GM21528 (cell line): ENCODE measurements at regions not wholly inside any gene's neighbourhood (a gene's known extent, or its start where the extent isn't known, plus 50 kb on each side); places are given as distances from the start of the nearest gene placed in this dataset.
"Not testable (repeated sequence)": the region's sequence is repeated elsewhere in the genome, so short reads cannot be mapped to it uniquely, and the experiment has no call there.

Experiments used
- ATAC-seq: cut with Tn5 transposase; IDR thresholded peaks from one replicate; pipeline ENCODE4 v1.9.1; 2021; ENCODE audit warnings: mild to moderate bottlenecking, moderate library complexity; ENCODE audit not compliant: unreplicated experiment, low FRiP score

DNA sequence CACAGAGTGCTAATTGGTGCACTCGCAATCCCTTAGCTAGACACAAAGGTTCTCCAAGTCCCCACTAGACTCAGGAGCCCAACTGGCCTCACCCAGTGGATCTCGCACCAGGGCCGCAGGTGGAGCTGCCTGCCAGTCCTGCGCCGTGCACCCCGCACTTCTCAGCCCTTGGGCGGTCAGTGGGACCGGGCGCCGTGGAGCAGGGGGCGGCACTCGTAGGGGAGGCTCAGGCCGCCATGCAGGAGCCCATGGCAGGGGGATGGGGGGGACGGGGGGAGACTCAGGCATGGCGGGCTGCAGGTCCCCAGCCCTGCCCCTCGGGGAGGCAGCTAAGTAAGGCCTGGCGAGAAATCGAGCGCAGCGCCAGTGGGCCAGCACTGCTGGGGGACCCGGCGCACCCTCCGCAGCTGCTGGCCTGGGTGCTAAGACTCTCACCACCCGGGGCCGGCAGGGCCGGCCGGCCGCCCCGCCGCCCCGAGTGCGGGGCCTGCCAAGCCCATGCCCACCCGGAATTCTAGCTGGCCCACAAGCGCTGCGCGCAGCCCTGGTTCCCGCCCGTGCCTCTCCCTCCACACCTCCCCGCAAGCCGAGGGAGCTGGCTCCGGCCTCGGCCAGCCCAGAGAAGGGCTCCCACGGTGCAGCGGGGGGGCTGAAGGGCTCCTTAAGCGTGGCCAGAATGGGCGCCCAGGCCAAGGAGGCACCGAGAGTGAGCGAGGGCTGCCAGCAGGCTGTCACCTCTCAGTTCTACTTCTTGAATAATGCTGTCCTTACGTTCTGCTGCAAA, 258.2 kb downstream of the GALC start:
- ATAC-seq, result not testable (repeated sequence)

DNA sequence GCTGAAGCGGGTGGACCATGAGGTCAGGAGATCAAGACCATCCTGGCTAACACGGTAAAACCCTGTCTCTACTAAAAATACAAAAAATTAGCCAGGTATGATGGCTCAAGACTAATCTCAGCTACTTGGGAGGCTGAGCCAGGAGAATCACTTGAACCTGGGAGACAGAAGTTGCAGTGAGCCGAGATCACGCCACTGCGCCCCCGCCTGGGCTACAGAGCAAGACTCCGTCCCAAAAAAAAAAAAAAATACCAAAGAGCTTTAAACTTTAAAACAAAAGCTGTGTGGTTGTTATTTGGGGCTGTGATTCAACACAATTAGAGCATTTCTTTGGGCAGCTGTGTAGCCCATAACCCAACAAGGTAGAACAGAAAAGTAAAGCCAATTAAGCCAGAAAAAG, 259.9 kb downstream of the GALC start:
- not testable (repeated sequence) for ATAC-seq

DNA sequence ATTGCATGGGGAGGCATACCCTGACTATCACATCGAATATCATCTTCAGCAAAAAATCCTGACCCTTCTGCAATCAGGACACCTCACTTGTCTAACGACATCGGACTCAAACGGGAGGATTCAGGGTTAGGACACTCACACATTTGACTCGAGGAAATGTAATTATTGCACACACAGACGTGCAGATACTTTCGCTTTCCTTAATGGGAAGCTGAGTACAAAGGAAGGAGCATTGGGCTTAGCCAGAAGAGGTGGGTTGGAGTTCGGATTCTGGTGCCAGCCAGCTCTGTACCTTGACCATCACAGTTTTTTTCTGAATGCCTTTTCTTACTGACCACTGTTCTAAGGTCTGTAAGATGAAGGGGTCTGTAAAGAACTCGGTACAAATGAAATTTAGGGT, 260.4 kb downstream of the GALC start:
- ATAC-seq, result no peak

DNA sequence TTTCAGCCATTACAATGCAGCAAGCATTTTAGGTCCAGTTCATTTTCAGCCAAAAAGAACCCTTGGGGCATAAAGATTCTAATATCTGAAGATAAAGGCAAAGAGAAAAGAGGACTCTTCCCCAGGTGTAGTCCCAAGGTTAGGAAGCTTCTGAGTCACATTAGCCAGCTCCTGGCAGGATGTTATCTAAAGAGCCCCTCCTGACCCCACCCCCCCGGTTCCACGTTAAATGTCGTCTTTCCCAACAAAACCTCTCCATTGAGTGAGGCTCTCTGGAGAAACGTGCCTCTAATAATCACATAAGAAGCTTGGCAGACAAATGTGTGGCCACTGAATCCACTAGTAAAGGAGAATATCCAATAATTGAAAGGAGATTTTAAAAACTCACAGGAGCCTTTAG, 267.7 kb downstream of the GALC start:
- no peak for ATAC-seq

DNA sequence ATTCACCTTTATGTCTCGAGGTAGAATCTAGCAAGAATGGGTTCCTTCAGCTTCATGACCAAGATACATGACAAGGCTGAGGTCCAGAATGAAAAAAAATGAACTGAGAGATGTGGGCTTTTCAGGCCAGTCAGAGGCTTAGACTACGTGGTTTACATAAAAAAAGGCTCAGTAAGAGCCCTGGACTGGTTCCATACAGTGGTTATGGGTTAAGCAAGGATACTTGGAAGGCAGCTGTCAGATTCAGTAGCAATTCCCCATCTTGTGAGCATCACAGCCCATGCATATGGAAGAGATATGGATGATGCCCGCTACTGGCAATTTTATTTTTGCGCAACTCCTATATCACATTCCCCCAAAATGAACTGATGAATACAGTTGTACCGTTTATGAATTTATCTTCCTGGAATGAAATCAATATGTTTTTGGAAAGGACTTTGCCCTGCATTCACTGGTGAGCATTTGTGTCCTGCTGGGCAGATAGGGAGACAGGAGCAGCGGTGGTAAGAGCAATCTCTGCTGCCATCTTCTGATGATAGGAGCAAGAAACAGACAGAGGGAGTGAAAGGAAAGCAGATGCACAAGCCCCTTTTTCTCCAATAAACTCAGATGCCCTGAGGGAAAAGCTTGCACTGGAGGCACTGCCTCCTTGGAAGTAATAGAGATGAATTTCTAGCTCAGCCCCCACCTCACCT, 280.4 kb downstream of the GALC start:
- no peak for ATAC-seq

DNA sequence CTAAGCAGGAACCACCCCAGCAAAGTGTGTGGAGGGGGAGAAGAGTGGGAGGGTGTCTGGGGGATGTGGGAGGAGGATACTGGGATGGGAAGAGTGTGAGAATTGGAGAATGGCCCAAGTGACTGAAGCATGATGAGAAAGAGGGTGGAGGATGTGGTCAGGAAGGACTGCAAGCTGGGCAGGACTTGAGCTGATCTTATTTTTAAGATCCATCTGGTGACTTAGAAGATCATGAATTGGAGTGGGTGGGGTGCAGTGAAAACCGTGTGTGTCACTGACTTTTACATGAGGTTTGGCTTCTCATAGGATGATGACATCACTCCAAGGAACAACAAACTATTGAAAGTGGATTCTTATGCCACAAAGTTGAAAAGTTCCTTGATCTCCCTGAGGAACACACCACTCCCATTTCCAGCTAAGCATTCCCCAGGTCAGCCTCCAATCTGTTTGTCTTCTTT, 287.5 kb downstream of the GALC start:
- no peak for ATAC-seq

DNA sequence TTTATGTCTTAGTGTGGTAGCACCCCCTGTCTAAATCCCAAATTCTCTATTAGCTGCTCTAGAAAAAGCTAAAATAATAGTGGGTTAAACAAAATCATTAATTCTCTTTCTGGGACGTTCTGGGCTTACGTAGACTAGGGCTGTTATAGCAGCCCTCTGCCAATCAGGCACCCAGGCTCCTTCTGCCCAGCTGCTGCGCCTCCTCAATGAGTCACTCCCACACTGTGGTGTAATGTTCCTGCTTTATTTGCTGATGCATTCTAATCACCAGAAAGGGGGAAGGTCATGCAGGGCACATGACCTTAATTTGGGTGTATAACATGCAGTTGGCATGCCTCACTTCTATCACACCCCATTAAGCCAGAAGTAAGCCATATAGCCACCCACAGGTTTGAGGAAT, 294.5 kb downstream of the GALC start:
- ATAC-seq, result no peak

DNA sequence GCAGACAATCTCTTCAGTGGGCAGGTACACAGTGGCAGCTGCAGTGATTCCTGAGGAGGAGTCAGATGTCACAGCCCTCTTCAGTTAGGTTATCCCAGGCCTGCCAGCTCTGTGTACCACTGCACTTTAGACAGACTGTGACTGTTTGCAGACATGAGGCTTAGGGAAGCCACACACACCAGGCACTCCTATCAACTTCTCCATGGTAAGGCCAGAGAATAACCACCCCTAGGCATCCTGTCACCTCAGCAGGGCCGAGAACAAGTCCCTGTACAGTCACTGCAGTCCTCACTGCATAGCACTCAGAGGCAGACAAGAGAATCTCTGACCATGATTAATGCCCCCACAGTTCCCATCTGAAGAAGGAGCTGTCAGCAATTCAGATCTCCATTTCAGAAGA, 296.5 kb downstream of the GALC start:
- no peak for ATAC-seq

DNA sequence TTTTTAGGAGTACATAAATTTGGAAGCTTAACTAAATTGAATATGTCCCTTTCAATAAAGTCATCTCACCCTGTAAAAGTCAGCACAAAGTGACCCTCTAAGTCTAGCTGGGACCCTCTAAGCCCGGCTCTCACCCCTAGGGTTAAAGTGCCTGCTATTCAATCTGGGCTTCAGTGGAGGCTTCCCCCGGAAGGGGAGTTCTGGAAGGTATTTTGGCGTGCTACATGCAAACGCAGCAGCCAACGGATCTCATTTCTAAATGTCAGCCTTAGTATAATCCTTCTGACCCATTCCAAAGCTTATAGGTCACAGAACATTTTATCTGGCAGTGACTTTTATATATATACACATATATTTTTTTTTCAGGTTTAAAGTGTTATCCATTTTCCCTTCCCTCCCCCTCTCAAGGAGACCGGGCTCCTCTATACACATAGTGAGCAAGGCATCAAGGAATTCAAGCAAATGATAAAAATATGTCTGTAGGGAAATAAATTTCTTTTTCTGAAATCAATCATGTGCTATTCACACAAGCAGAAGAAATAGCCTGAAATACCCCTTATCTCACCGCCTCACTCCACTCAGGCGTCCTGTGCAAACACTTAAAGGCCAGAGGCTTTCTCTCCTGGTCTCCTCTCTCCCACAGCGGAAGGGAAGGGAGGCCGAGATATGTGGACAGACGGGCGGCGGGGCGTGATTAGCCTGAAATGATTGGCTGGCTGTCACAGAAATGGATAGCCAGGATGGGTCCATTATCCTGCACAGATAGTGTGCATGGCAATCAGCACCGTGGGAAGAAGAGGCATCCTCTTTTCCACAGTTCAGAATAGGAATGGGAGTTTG, 301.7 kb downstream of the GALC start:
- no peak for ATAC-seq

DNA sequence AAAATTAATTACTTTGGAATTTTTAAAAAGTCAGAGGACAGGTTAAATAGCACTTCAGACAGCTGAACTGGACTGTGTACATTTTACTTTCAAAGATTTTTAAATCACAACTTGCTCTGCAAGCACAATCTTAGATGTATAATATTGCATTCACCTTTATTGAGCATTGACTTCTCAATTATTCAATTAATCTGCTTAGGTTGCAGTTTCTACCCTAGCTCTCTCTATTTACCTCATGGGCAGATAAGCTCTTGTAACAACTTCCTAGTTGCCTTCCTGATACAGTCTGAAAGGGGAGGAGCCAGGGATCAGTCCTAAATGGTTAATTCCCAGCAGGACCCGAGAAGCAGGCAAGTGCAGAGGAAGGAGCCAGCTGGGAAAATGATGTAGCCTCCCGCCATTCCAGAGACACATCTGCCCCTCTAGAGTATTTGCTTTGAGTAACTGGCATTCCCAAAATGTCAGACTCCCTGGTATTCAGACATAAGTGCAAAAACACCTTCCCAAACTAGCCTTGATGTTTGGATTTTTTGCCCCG, 302.8 kb downstream of the GALC start:
- ATAC-seq, result no peak

DNA sequence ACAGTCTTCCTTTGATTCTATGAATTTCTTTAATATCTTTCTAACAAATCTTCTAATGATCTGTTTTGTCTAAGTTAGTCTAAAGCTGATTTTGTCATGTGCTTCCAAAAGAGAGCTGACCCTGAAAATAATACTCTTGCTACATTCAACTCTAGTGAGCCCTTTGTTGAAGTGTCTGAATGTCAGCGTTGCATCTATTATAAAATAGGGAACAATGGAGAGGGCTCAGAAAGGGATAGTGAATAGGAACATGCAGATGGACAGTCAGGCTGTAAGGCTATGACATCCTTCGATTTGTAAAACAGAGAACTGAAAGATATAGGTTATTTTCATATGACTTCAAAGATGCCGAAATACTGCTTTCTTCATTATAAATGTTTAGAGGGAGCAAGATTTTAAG, 304.5 kb downstream of the GALC start:
- ATAC-seq, result no peak

DNA sequence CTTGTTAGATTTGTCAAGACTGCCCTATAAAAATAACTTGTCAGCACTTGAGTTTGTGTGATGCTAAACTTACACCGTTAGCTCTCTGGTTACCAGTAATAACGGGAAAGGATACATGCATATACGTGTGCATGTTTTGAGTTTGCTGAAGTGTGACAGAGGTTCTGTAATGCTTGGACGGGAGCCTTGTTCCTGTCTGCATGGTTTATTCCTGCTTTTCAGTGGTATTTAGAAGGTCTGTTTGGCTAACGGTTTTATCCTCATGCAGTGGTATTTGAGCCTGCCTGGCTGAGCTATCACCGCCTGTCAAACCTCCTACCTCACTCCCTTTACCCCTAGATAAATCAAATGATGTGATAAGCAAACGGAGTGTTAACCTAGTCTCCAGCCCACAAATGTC, 305.6 kb downstream of the GALC start:
- ATAC-seq, result no peak

DNA sequence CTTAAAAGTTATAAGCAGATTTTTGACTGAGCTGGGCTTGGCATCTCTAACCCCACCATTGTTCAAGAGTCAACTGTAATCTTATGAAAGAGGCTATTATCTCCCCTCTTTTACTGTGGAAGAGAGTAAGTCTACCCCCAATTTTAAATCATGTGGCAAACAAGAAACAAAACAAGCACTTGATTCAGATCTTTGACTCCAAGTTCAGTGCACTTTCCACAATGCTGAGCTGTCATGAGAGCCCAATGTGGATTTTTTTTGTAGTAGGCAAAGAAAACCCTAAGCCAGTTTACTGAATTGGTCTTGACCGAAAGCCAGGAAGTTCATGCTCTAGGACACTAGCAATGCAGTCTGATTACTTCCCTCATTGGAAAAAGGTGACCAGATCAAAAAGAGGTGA, 306.2 kb downstream of the GALC start:
- no peak for ATAC-seq

DNA sequence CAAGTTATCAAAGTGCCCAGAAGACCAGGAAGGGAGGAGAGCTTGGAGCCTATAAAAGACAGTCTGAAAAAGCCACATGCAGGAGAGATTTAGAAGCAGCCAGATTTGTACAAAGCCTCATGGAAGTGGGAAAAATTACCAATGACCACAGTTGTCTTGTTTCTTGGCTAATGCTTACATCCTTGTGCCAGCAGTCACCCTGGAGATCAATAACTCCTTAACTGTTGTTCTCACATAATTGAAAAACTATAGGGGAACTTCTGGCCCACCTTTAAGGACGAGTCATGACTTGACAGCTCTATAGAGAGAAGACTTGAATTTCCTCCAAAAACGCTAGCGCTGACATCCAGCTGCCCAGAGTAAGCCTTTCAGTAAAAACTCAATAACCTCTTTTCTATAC, 313.1 kb downstream of the GALC start:
- ATAC-seq, result no peak

DNA sequence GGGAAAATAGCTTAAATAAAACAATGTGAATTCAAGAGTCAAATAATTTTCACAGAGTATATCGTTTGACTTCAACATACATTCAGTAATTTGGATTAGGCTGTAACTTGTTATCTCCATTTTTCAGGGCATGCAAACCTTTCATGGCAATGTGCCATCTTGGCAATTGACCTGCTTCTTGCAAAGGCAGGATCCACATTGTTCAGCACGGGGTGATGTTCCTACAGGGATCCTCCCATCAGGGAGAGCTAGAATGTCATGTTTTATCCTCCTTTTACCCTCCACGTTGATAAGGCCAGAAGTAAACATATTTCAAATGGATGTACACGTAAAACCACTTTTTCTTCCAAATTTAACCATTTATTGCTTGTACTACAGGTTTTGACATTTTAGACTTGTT, 314.4 kb downstream of the GALC start:
- no peak for ATAC-seq

DNA sequence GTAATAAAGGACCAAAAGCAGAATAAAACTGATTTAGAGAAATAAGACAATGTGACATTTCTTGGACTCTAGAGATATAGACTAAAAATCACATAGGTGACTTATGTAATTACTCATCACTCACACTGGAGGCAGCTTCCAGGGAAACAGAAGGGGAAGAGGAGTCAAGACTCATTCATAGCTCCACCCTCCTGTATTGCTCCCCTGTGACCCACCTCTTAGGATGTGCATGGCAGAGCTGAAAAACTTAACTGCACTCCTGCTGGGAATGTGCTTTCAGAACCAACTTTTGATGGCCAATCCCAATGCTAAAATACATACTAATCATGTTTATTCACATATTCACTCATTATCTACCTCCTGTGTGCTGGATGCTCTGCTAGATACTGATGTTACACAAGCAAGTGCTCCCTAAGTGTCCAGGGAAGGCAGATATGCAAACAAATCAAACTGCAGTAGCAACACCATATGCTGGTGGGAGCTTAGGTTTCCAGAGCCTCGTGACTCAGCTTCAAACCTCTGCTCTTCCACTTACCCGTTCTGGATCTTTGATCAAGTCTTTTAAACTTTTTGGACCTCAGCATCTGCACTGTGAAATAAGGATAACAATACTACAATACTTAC, 316.1 kb downstream of the GALC start:
- ATAC-seq, result no peak

DNA sequence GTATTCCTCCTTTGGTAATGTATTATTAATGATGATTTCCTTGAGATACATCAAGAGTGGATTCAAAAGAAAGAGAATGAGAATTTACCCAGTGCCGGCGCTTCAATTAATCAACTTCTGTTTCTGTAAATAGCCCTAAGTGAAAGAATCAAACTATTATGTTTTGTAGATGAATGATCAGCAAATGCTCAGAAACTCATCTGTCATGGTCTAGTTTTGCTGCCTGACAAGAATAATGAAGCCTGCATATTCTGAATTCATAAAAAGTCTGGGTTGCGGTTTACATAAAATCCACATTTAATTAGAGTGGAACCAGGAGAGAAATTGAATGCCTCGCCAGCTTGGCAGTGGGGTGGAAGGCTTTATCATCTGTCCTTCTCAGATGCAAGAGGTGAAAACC, 325.3 kb downstream of the GALC start:
- ATAC-seq, result no peak

DNA sequence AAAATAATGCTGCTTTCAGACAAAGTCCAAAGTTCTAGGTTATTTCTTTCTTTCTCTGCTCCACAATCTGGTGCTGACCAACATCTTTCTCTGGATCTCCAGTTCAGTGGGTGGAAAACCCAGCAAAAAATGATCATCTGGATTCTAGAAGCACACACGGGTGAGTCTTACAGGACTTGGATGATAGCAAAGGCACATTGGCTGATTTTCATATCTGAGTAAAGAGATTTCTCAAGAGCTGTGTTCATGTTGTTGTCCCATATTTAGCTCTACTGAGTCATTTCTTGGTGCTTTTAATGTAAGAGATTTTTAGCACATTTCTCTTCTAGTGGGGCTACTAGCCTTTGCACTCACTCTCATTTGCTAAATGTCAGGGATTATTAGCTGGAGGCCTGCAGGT, 336.7 kb downstream of the GALC start:
- no peak for ATAC-seq

DNA sequence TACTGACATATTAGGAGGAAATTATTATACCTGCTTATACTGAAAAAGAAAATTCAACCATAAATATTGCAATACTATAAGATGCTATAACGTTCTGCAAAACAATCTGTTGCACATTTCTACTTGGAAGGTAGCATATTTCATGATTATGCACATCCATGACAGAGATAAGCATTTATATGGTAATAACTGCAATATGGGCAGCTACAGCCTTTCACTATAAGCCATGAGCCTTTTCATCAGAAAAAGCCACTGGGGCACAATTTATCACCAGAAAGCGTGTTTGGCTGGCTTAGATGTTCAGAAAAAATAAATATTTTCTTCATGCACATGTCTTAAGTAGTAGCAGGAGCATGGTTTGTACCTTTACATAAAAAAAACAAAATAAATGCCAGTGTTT, 340.7 kb downstream of the GALC start:
- ATAC-seq, result no peak

DNA sequence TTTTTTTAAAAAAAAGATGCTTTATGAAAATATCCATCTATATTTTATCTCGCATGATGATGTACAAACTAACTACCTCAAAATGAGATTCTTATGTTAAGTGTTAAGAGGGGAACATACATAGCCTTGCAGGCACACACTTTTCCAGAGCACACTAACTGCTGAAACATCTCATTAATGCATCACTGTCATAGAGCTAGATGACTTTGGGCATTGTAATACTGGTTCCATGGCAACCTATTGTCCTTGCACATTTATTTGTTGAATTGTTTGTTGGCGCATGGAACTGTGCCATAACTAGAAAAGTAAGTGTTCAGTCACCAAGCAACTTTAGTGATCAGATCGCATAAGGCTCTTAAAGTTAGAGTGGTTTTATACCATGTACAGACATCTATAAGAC, 348.3 kb downstream of the GALC start:
- no peak for ATAC-seq

DNA sequence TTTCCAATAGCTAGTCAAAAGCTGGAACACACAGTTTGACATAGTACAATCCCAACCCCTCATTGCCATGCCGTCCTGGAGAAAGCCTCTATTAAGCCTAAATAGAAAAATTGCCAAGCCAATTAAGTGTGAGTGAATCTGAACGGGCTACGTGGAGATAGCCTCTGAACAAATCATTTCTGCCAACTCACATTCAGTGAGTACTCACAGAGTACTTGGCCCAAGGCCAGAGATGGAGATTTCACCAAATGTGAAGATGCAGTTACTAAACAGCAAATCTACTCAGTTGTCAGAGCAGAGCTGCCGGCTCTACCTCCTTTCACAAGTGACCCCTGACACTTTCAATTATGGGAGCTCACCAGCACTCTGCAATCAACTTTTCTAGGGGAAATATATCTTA, 350.0 kb downstream of the GALC start:
- ATAC-seq, result no peak
